ENCODE measurements at regions not wholly inside any gene's neighbourhood (a gene's known extent, or its start where the extent isn't known, plus 50 kb on each side); places are given as distances from the start of the nearest gene placed in this dataset.

DNA sequence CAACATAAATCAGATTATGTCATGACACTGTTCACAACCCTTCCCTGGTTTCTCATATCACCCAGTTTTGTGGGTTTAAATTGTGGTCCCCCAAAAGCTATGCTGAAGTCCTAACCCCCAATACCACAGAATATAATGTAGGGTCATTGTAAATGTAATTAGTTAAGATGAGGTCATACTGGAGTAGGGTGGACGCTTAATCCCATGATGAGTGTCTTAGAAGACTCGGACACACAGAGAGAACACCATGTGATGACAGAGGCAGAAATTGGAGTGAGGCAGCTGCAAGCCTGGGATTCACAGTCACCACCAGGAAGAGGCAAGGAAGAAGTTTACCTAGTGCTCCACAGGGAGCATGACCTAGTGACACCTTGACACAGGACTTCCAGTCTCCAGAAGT lies 197.8 kb downstream of the SALL1 start:
- ATAC-seq (ENCODE audit: low FRiP score in 2 of 2) (no peak), DNase-seq (no peak)
- no peaks in the 10 kb centered on the region for H3K9me3 ChIP-seq
- WGBS, 2 donors: 79 to 87% methylated on average over 2 of the region's 2 CpGs
- H3K27me3 ChIP-seq: no peaks in the 10 kb centered on the region
- no peaks in the 10 kb centered on the region for H3K36me3 ChIP-seq
- H3K27ac ChIP-seq: no peak overlapping the region
- TF ChIP-seq POLR2A (IDR thresholded peaks at IDR 0.05): no peak
- no peak for TF ChIP-seq EP300 (IDR thresholded peaks at IDR 0.05)
- TF ChIP-seq CTCF (IDR thresholded peaks at IDR 0.05): no peak
- TF ChIP-seq POLR2AphosphoS5 (IDR thresholded peaks at IDR 0.05): no peak
- no peaks in the 10 kb centered on the region for H3K4me1 ChIP-seq
- H3K4me3 ChIP-seq: no peak overlapping the region

DNA sequence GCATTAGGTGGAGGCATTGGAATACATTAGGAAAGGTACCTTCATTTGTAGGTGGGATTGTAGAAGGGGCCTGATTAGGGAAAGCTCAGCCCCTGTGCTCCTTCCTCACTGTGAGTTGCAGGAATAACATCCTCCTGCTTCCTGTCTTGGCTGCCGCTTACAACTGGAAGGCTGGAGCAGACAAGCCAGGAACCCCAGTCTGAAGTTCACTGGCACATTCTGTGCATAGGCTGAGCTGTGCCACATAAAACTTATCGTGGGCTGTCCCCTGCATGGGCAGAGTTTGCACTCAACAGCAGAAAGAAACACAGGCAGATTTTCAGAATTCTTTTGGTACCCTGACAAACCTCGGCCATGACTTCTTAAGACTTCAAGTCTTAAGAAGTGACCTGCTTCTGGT lies 200.1 kb downstream of the SALL1 start:
- no peaks in the 10 kb centered on the region for H3K27me3 ChIP-seq
- TF ChIP-seq POLR2AphosphoS5 (IDR thresholded peaks at IDR 0.05): no peak
- TF ChIP-seq EP300 (IDR thresholded peaks at IDR 0.05): no peak
- TF ChIP-seq POLR2A (IDR thresholded peaks at IDR 0.05): no peak
- no peak for TF ChIP-seq CTCF (IDR thresholded peaks at IDR 0.05)
- no peak overlapping the region for H3K4me3 ChIP-seq
- no peak overlapping the region for H3K27ac ChIP-seq
- WGBS, 2 donors: 60 to 74% methylated on average over 3 of the region's 3 CpGs
- no peaks in the 10 kb centered on the region for H3K9me3 ChIP-seq
- H3K4me1 ChIP-seq: no peaks in the 10 kb centered on the region
- DNase-seq: no peak
- H3K36me3 ChIP-seq: no peaks in the 10 kb centered on the region
- ATAC-seq (ENCODE audit: low FRiP score in 2 of 2): no peak

DNA sequence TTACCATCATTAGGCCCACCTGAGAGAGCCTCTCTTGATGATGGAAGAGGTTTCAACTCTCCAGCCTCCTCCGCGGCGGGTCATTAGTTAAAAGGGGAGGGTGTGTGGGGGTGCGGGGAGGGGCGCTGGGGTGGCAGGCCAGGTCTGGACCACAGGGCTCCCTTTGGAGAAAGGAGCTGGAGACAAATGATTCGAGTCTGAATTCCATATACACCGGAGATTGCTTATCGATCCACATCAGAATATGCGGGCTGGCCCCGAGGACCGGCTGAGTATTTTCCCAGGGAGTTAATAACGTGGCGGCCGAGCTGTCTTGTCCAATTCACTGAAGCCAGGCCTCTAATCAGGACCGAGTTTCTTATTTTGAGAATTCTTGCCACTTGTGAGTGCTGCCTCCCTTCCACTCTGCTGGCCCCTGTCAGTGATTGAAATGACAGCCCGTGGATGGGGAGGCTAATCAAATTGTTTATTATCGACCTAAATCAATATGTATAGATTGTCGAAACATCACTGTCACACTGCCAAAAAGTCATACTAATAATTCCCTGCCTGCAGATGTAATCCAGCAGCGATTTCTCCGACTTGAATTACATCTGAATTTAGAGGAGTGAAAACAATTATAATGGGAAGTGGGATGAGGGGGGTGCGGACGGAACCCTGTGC lies 202.7 kb downstream of the SALL1 start:
- no peaks in the 10 kb centered on the region for H3K9me3 ChIP-seq
- 76 to 82% methylated on average over 22 of the region's 22 CpGs for WGBS, 2 donors
- no peaks in the 10 kb centered on the region for H3K4me1 ChIP-seq
- no peak overlapping the region for H3K27ac ChIP-seq
- H3K36me3 ChIP-seq: no peaks in the 10 kb centered on the region
- no peaks in the 10 kb centered on the region for H3K27me3 ChIP-seq
- TF ChIP-seq POLR2AphosphoS5 (IDR thresholded peaks at IDR 0.05) (no peak), EP300 (IDR thresholded peaks at IDR 0.05) (no peak), POLR2A (IDR thresholded peaks at IDR 0.05) (no peak), CTCF (IDR thresholded peaks at IDR 0.05) (no peak)
- ATAC-seq (ENCODE audit: low FRiP score in 2 of 2) (no peak), DNase-seq (peak in 1 of 2 donors; percentile 47)
- H3K4me3 ChIP-seq: no peak overlapping the region

- Histone ChIP-seq H3K4me1 (no peaks in the 10 kb centered on the region), H3K27ac (no peak overlapping the region), H3K4me3 (no peak overlapping the region), H3K9me3 (no peaks in the 10 kb centered on the region), H3K36me3 (no peaks in the 10 kb centered on the region), H3K27me3 (no peaks in the 10 kb centered on the region)
- TF ChIP-seq POLR2AphosphoS5 (IDR thresholded peaks at IDR 0.05) (no peak), CTCF (IDR thresholded peaks at IDR 0.05) (no peak), EP300 (IDR thresholded peaks at IDR 0.05) (no peak), POLR2A (IDR thresholded peaks at IDR 0.05) (no peak)
- DNase-seq: no peak
- no peak for ATAC-seq (ENCODE audit: low FRiP score in 2 of 2)
- 100% methylated on average over 1 of the region's 1 CpG for WGBS, 2 donors
These were observed 203.2 kb downstream of the SALL1 start for GRCh38 chr16:50947826-50948225.

DNA sequence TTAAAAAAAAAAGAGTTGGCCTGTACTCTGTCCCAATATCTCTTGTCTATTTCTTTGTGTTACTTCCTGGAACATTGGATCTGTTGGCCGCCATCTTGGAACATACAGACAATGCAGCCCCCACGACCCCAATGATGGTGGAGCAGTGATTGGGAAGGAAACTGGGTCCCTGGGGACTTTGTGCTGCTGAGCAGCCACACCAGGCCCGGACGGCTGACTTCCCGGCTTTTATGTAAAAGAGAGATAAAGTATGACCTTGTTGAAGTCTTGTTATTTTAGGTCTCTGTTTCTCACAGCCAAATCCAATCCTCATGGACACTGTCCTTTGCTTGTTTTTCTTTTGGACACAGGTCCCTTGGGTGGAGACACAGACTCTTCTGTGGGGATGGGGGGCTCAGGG lies 204.5 kb downstream of the SALL1 start:
- Histone ChIP-seq H3K27ac (no peak overlapping the region), H3K9me3 (no peaks in the 10 kb centered on the region), H3K27me3 (no peaks in the 10 kb centered on the region), H3K4me3 (no peak overlapping the region), H3K4me1 (no peaks in the 10 kb centered on the region), H3K36me3 (no peaks in the 10 kb centered on the region)
- TF ChIP-seq EP300 (IDR thresholded peaks at IDR 0.05) (no peak), CTCF (IDR thresholded peaks at IDR 0.05) (no peak), POLR2A (IDR thresholded peaks at IDR 0.05) (no peak), POLR2AphosphoS5 (IDR thresholded peaks at IDR 0.05) (no peak)
- DNase-seq: no peak
- ATAC-seq (ENCODE audit: low FRiP score in 2 of 2): no peak
- 77 to 83% methylated on average over 5 of the region's 5 CpGs for WGBS, 2 donors
